NK-92 treated with Interleukin-12 subunit alpha and Interleukin-12 subunit beta, amount 100 ng/mL, for 24 hours (cell line): ENCODE measurements at regions not wholly inside any gene's neighbourhood (a gene's known extent, or its start where the extent isn't known, plus 50 kb on each side); places are given as distances from the start of the nearest gene placed in this dataset.
"Not testable (repeated sequence)": the region's sequence is repeated elsewhere in the genome, so short reads cannot be mapped to it uniquely, and the experiment has no call there.

Experiments
- DNase-seq: peaks from one replicate; lab custom pipeline; 2025; lab: John Stamatoyannopoulos, UW

GRCh38 chr2:60356346-60356745 is 197.1 kb downstream of the BCL11A start:
- no peak for DNase-seq

- no peak for DNase-seq
Measured at GRCh38 chr2:60355849-60356261, 197.6 kb downstream of the BCL11A start.

GRCh38 chr2:60354713-60355112 is 198.7 kb downstream of the BCL11A start:
- no peak for DNase-seq

- no peak for DNase-seq
Measured at GRCh38 chr2:60353863-60354262, 199.6 kb downstream of the BCL11A start.

- DNase-seq: no peak
Measured at GRCh38 chr2:60353406-60353800, 200.1 kb downstream of the BCL11A start.

- no peak for DNase-seq
Measured at GRCh38 chr2:60352491-60353405, 200.7 kb downstream of the BCL11A start.

- no peak for DNase-seq
Measured at GRCh38 chr2:60351802-60352201, 201.7 kb downstream of the BCL11A start.

- DNase-seq: no peak
Measured at GRCh38 chr2:60351321-60351720, 202.1 kb downstream of the BCL11A start.

- DNase-seq: no peak
Measured at GRCh38 chr2:60350791-60351190, 202.7 kb downstream of the BCL11A start.

GRCh38 chr2:60347781-60348180 is 205.7 kb downstream of the BCL11A start:
- no peak for DNase-seq

- DNase-seq: not testable (repeated sequence)
Measured at GRCh38 chr2:60342491-60342890, 211.0 kb downstream of the BCL11A start.

- no peak for DNase-seq
Measured at GRCh38 chr2:60341151-60341550, 212.3 kb downstream of the BCL11A start.

GRCh38 chr2:60339286-60339685 is 214.2 kb downstream of the BCL11A start:
- DNase-seq: no peak

- DNase-seq: no peak
Measured at GRCh38 chr2:60337142-60337497, 216.3 kb downstream of the BCL11A start.

GRCh38 chr2:60336442-60337141 is 216.9 kb downstream of the BCL11A start:
- DNase-seq: no peak

- no peak for DNase-seq
Measured at GRCh38 chr2:60335533-60336237, 217.8 kb downstream of the BCL11A start.

GRCh38 chr2:60334610-60335009 is 218.8 kb downstream of the BCL11A start:
- no peak for DNase-seq

GRCh38 chr2:60333264-60333663 is 220.2 kb downstream of the BCL11A start:
- no peak for DNase-seq

GRCh38 chr2:60331115-60331809 is 222.2 kb downstream of the BCL11A start:
- no peak for DNase-seq

GRCh38 chr2:60329225-60329624 is 224.2 kb downstream of the BCL11A start:
- no peak for DNase-seq

- no peak for DNase-seq
Measured at GRCh38 chr2:60324536-60324935, 228.9 kb downstream of the BCL11A start.

- DNase-seq: no peak
Measured at GRCh38 chr2:60321816-60322215, 231.6 kb downstream of the BCL11A start.
